GM11168 (cell line): ENCODE measurements at regions not wholly inside any gene's neighbourhood (a gene's known extent, or its start where the extent isn't known, plus 50 kb on each side); places are given as distances from the start of the nearest gene placed in this dataset.

ENCODE experiments used
- in situ Hi-C: fragments of 300-500 bp; cut with MboI; formaldehyde crosslinking; loops from one replicate; pipeline ENCODE4 v1.12.0; 2022; ENCODE audit warnings: low sequenced_read_pairs; ENCODE audit not compliant: unreplicated experiment

DNA sequence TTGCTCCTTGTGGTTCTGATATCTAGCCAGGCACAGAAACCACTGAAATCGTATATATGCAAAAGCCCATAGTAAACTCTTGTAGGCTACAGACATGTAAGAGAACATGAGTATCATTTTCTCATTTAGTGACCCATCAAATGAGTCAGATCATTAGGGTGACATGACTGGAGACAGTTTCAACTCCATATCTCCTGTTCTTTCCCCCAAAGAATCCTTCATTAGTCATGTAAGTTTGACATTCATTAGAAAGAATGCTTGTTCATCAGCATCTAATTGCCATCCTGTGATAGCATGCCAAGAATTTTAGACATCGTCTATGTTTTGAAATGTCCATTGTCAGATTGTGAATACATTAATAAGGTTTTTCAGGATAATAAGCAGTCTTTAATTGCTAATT lies 264.9 kb upstream of the TPM1 start:
- in situ Hi-C loops, result no loop called here

DNA sequence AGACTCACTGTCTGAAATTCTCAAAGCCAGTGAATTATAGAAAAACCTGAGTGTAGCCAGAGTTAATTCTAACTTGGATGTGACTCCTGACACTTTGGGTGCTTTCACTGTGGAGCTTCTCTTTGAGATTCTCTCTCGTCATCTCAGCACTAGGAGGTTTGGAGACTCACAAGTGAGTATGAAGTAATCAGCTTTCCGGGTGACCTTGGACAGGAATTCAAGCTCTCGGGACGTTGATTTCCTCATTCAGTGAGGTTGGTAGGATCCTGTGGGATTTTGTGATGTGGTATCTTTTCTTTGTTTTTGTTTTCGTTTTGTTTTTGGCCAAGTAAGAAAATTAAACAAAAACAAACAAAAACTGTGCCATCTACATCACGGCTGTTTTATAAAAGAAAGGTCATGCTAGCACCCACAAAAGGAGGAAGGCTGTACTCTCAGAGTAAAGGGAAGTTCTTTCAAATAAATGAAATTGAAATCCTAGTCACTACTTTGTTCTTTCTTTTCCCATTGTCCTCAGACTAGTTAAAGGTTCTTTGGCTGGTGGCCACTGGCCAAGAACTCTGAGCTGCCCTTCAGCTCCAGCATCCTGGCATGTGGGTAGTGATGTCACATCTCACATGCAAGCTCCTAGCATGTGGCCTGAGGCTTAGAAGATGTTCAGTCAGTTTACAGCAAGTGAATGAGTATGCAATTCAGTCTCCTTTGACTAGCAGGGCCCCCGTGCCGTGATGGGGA lies 263.3 kb upstream of the TPM1 start:
- in situ Hi-C loops, result no loop called here

DNA sequence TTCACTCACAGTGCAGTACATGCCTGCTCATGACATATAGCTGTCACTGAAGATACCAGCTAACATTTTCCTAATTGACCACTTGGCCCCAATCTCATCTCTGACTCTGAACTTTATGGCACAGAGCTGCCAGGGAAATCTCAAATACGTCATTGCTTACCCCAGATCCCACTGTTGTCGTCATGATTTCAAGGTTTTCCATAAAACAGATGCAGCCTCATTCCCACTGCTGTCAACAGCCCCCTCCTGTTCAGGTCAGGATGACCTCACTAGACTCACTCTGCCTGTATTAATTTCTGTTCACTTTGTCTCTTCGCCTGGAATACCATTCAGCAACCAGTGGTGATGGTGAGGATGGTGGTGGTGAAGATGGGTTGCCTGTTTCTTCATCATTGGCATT lies 262.6 kb upstream of the TPM1 start:
- in situ Hi-C loops, result no loop called here

DNA sequence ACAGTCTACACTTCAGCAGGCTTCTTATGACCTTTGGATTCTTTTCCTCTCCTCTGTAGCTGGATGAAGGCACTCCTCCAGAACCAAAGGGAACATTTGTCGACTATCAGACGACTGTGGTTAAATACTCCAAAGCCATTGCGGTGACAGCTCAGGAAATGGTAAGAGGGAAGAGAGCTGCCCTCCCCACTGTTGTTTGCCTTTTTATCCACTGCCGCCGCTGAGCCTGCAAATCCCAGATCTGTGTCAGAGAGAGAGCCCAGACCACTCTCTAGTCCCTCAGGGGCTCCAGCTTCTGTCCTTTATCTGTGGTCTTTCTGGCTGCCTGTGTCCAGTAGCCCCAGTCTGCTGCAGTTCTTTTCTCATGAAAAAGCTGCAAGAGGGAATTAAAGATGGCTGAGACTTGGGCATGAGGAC lies 261.5 kb upstream of the TPM1 start:
- in situ Hi-C loops, result no loop called here

DNA sequence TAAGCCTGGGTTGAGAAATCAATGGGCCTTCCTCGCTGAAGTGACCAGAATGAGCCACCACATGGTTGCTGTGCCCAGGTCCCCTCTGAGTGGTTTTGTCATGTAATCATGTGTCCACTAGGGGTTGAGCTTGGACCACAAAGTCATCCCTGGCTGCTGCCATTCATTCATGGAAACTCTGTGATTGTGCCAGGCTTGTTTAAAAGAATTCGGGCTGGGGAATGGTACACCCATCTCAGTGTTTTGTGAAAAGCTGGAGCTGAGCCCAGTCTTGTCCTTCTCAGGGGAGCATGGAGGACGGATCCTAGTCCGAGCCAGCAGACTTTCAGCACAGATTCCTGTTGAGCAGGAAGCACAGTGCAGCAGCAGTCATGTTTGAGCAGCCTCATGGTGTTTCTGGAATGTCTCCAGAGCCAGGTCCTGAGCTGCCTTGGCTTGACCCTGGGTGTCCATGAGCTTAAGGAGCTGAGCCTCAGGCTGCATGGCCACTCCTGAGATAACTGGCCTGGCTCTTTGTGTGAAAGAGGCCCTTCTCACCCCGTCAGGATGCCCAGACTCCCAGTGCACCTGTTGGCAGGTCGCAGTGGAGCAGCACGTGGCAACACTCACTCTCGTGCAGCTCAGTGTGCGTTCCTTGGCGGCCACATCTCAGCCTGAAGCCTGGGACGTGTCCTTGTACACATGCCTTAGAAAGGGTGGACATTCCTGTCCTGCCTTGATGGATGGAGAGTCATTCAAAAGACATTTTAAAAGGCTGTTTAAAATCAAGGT lies 260.3 kb upstream of the TPM1 start:
- in situ Hi-C loops, result no loop called here

DNA sequence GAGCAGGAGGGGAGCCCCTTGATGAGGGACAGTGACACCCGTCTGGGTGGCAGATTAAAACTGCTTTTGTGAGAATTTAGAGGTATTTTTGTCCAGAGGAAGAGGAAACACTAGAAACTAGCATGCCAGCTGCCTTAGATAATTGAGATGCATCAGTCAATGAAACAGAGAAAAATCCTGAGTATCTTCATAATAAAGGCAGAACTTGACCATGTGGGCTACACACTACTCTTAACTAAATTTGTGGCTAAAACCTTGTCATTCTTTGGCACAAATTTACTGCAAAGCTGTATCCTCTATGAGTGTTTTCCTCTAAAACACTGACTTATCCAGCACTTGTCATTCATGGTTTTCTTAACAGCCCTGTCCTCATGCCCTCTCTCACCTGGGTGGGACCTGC lies 259.7 kb upstream of the TPM1 start:
- in situ Hi-C loops, result no loop called here

DNA sequence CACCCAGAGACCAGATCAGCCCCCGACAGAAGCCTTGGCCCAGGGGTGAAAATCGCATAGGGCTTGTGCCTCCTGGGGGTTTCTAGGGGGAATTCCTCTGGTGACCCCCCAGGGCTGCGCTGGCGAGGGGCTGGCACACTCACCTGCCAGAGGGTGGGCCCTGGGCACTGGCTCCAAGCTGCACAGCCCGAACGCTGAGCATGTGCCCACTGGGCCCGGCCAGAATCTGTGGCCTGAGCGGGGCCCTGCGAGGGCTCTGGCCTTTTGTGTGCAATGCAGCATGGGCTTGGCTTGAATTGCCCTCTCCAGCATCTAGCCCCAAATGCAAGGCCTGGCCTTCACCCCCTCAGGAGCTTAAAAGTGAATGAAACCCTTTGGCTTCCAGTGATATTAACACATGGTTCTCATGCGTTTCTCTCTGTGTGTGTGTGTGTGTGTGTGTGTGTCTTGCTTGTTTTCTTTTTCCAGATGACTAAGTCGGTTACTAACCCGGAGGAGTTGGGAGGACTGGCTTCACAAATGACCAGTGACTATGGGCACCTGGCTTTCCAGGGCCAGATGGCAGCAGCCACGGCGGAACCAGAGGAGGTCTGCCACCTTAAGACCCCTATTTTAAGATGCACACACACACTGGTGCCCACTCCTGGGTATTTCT lies 259.1 kb upstream of the TPM1 start:
- in situ Hi-C loops, result no loop called here

DNA sequence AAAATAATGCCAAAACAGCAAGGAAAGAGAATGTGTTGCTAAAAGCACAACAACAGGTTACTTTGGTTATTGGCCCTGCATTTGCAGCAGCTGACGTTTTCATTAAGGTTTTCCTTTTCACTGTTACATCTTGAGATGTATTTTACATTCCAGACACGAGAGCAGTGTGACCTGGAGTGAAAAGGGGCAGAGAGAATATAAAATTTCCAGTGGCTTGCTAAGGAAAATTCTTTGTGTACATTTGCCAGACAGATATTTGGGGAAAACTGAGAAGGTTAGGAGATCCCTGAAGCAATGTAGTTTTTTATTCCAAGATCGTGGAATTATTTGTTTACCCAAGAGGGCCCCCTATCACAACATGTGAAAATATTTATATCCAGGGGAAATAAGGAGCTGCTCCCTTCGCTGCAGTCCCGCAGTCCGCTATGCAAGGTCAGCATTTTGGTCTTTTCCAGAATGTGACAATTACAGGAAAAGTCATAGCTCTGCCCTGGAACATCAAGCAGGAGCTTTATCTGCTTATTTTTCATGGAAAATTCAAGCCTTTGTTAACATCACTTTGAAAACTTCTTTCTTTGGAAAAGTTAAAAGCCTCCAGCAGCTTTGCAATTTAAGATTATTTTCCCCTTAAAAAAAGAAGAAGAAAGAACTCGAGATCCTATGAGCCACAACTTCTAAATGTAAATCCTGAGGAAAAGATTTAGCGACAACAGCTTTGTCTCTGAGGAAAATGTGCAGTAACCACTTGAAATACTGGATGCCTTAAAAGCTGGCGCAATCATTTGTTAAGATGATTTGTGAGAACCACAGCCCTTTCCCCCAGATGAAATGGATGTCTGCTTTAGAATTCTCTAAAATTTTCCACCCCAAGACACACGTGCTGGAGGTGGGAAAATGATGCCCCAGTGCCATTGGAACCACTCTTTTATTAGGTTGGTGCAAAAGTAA lies 256.4 kb upstream of the TPM1 start:
- in situ Hi-C loops, result no loop called here

DNA sequence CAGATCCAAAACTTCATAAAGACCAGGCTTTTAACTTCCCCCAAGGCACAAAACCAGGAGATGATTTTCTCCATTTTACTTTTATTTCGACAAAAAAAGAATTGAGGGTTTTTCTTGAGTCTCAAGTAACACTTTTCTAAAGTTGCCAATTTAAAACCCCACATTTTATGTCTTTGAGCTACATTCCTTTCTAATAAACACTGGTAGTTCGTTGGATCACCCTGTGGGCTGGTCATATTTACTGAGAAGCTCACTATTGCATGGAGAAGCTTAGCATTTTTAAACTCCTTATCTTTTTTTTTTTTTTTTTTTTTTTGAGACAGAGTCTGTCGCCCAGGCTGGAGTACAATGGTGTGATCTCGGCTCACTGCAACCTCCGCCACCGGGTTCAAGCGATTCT lies 255.1 kb upstream of the TPM1 start:
- in situ Hi-C loops, result no loop called here

DNA sequence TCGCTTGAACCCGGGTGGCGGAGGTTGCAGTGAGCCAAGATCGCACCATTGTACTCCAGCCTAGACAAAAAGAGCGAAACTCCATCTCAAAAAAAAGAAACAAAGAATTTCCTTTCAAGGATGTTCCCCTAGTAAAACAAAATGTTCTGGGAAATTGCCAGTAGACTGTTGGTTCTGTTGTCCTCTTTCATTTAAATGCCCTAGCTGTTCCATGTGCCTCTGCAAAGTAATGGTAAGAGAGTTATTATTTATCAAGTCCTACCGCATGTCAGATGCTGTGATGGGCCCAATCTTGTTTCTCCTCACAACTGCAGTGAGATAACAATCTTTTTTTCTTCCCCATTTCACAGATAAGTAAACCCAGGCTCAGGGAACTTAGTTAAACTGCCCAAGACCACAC lies 254.3 kb upstream of the TPM1 start:
- in situ Hi-C loops, result no loop called here

DNA sequence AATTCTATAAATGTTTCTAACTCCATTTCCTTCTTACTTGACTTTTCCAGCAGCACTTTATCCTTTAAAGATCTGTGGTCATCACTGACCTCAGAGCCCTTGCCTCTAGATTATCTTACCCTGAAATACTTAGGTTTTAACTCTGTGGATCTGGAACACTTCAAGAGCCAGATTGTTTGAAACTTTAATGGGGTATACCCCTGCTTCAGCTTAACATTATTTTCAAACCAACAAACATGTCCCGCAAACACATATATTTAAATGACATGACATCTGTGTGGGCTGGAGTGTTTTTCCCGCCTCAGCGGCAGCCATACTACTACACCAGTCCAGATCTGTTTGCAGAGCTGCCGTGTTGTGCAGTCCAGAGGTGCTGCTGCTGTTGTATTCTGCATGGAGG lies 252.0 kb upstream of the TPM1 start:
- in situ Hi-C loops, result no loop called here

DNA sequence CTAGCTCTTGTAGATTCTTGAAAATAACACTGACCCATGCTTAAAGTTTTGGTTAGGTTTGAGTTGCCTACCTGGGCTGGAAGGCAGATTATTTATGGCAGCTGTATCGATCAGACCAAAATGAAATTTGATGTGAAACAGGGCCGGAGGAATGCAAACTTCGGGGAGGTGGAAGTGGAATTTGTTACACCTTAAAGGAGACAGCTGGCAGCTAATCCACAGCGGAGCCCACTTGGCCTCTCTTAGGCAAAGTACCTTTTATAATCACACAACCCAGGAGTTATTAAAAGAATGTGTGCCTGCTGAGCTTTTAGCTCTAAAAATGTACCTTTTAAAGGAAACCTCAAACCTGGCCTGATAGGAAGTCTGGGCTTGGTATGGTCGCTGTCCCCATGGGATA lies 250.9 kb upstream of the TPM1 start:
- in situ Hi-C loops, result no loop called here

DNA sequence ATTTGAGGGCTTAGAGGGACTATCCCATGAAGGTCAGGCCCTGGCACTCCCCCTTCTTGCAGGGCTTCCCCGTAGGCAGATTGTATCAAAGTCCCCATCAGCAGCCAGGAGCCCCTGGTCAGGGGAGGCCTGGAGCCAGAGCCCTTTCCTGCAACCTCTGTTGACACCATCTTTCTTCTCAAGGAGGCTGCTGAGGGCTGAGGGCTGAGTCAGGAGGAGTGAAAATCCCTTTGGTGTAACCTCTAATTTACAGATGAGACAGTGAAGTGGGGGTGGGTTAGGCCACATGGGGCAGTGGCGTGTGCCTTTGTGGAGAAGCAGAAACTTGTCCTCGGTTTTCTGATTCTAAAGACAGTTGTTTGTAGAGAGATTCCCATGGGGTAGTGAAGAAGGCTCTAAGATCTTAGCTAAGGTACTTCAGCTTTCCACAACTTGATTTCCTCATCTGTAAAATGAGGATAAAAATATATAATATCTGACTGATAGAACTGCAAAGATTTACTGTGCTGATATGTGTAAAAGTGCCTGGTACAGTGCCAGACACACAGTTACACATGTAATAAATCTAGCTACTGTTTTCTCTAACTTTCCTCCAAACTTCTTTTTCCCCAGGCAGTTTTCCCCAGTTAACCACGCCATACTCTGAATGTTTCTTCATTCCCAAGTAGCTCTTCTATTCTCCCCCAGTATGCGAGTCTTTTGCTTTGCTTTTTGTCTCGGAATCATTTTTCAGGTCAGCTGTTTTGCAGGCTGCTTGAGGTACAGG lies 249.4 kb upstream of the TPM1 start:
- in situ Hi-C loops, result no loop called here

DNA sequence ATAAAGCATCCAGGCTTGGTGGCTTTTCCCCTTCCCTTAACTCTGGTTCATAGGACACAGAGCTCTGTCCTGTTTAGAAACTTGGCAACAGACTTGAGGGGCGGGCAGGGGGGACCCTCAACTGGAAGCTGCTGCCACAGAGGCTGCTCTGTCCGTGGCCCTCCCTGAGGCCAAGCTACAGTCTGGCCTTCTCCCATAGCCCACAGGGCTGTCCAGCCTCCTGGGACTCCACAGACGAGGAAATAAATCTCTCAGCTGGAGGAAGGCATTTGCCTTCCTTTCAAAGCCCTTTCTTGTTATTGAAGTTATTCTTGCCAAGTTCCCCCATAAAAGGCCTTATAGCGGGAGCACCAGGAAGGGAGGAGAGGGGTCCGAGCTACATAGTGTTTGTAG lies 248.8 kb upstream of the TPM1 start:
- in situ Hi-C loops, result no loop called here

DNA sequence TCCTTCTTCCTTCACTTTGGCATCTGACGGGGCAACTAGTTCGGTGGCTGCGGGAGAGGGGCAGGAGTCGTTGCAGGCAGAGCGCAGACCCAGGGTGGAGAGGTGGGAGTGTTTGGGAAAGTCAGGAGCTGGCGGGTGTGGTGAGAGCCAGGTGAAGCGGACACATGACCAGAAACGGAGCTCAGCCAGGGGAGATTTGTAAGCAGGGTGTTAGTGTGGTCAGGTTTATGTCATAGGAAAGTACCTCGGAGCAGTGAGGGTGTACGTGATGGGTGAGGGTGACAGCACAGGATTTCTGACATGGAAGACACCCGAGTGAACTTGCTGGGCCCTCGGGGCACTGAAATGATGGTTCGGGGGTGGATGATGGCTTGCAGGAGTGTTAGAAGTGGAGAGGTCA lies 247.4 kb upstream of the TPM1 start:
- in situ Hi-C loops, result no loop called here

DNA sequence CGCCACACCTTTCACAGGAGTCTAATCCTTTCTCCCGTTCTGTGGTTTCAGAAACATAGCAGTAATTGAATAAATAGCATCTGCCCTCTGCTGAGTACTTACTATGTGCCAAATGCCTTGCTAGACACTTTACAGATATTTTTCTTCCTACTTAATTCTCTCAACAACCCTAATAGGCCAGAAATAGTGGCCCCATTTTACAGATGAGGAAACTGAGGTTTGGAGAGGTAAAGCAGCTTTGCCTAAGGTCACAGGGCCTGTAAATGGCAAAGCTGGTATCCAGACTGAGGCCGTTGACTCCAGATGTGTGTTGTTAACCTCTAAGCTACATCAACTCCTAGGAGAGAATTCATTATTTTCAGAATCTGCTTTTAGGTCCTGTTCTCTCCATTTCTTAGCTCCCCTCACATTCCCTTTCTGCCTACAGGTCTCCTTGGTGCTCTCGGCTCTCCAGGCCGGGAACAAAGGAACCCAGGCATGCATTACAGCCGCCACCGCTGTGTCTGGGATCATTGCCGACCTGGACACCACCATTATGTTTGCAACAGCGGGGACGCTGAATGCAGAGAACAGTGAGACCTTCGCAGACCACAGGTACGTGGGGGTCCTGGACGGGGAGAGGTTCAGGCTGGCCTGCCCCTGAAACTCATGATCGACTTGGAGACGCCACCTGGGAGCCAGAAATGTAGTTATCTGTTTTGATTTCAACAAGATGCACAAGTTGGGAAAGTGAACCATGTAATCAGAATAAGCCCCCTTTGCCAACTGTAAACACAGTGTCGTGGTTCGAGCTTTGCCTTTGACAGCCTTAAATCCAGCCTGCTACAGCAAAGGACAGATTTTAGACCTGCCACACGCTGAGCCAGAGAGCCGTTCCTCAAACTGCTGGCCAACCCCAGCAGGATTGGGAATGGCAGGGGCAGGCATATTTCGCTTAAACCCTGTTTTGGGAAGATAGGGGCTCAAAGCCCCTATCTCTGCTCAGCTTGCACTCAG lies 246.5 kb upstream of the TPM1 start:
- in situ Hi-C loops, result no loop called here

DNA sequence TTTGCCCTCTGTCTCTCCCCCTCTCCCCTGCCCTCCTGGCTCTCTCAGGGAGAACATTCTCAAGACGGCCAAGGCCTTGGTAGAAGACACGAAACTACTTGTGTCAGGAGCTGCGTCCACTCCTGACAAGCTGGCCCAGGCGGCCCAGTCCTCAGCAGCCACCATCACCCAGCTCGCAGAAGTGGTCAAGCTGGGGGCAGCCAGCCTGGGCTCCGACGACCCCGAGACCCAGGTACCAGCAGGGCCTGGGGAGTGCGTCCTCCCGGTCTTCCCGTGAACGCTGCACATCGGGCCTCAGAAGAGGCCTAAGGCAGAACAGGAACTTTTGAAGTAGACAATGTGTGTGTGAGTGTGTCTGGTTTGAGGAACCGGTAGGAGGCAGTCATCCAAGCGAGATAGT lies 245.4 kb upstream of the TPM1 start:
- in situ Hi-C loops, result no loop called here

DNA sequence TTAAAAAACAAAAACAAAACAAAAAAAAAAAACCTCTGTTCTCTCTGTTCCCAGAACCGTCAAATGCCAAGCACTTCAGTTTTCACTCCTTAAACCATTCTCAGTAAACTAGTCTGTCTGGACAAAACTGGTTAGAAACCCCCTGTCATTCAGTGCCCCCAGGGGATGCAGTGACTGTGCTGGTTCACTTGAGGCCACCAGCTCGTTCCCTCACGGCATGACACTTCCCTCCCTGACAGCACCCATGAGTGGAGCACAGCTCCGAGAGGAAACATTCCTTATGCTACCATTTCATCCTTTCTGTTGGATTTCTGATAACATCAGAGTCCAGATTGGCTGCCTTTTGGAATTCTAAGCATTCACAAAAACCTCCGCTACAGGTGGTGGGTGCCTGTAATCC lies 244.0 kb upstream of the TPM1 start:
- in situ Hi-C loops, result no loop called here

DNA sequence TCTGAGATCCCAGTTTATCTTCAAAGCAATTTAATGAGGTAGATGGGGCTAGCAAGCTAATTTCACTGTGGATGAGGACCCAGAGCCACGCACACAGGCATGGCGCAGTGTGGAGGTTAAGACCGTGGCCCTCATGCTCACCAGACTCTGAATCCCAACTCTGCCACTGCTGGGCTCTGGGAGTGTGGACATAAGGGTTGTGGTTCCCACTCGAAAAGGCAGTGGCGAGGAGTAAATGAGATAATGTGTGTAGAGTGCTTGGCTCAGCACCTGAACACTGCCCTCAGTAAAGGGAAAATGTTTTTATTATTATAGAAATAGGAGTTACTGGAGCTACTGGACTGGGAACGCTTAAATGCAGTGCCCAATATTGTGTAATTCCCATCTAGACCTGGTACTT lies 243.5 kb upstream of the TPM1 start:
- in situ Hi-C loops, result no loop called here
